ENCODE measurements at regions not wholly inside any gene's neighbourhood (a gene's known extent, or its start where the extent isn't known, plus 50 kb on each side); places are given as distances from the start of the nearest gene placed in this dataset.

- no peaks in the 10 kb centered on the region for H3K36me3 ChIP-seq
- TF ChIP-seq, protein P1, sequence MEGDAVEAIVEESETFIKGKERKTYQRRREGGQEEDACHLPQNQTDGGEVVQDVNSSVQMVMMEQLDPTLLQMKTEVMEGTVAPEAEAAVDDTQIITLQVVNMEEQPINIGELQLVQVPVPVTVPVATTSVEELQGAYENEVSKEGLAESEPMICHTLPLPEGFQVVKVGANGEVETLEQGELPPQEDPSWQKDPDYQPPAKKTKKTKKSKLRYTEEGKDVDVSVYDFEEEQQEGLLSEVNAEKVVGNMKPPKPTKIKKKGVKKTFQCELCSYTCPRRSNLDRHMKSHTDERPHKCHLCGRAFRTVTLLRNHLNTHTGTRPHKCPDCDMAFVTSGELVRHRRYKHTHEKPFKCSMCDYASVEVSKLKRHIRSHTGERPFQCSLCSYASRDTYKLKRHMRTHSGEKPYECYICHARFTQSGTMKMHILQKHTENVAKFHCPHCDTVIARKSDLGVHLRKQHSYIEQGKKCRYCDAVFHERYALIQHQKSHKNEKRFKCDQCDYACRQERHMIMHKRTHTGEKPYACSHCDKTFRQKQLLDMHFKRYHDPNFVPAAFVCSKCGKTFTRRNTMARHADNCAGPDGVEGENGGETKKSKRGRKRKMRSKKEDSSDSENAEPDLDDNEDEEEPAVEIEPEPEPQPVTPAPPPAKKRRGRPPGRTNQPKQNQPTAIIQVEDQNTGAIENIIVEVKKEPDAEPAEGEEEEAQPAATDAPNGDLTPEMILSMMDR (IDR thresholded peaks at IDR 0.05) = no peak
- H3K27ac ChIP-seq = no peak overlapping the region
- intact Hi-C loops (cut with DNase I) = no loop called here
- H3K4me3 ChIP-seq = no peak overlapping the region
- no peaks in the 10 kb centered on the region for H3K27me3 ChIP-seq
- no peaks in the 10 kb centered on the region for H3K4me1 ChIP-seq
- no peaks in the 10 kb centered on the region for H3K9me3 ChIP-seq
- no peak for DNase-seq (ENCODE audit: low spot score in 2 of 2)
These were observed 324.9 kb upstream of the POT1 start for GRCh38 chr7:125254566-125254965.

DNA sequence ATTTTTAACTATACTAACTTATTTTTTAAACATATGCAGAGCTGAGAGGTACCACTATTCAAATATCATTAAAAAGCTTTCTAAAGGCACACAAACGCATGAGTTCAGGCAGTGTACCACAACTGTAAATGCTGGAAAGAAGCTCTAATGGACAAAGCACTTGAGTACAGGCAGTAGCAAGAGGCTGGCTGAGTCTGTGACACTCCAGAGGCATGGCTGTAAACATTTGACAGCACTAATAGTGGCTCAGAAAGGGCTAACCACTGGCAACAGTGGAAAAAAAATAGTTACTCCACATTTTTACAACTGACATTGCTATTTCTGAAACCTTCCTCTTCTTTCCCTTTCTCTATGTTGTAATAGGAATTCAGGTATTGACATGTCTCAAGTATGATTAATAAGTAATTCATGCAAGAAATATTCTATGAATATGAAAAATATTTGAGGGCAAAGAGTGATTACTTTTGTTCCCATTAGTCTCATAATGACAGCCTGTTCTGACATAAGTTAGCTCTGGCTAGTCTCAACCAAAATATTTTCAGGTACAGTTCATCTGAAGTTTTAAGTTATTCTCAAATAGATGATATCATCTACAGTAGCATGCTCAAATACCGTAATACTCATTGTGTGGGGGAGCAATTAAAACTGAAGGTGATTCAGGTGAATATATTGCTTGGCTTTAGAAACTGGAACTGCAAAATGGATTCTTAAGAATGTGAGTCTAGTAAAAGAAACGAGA, 324.0 kb upstream of the POT1 start:
- no peaks in the 10 kb centered on the region for H3K36me3 ChIP-seq
- no peaks in the 10 kb centered on the region for H3K27me3 ChIP-seq
- no peak overlapping the region for H3K4me3 ChIP-seq
- H3K9me3 ChIP-seq = no peaks in the 10 kb centered on the region
- TF ChIP-seq, protein P1 (IDR thresholded peaks at IDR 0.05) = no peak
- H3K27ac ChIP-seq = no peak overlapping the region
- no peak for DNase-seq (ENCODE audit: low spot score in 2 of 2)
- intact Hi-C loops (cut with DNase I) = no loop called here
- no peaks in the 10 kb centered on the region for H3K4me1 ChIP-seq

GRCh38 chr7:125247514-125248098, 318.0 kb upstream of the POT1 start:
- H3K9me3 ChIP-seq = no peaks in the 10 kb centered on the region
- no peaks in the 10 kb centered on the region for H3K27me3 ChIP-seq
- intact Hi-C loops (cut with DNase I) = no loop called here
- H3K4me1 ChIP-seq = no peaks in the 10 kb centered on the region
- no peaks in the 10 kb centered on the region for H3K36me3 ChIP-seq
- DNase-seq (ENCODE audit: low spot score in 2 of 2) = no peak
- H3K27ac ChIP-seq = no peak overlapping the region
- TF ChIP-seq, protein P1 (IDR thresholded peaks at IDR 0.05) = no peak
- no peak overlapping the region for H3K4me3 ChIP-seq

GRCh38 chr7:125246706-125247105, 317.1 kb upstream of the POT1 start:
- no peak overlapping the region for H3K4me3 ChIP-seq
- DNase-seq (ENCODE audit: low spot score in 2 of 2) = no peak
- no peaks in the 10 kb centered on the region for H3K27me3 ChIP-seq
- no peaks in the 10 kb centered on the region for H3K9me3 ChIP-seq
- H3K27ac ChIP-seq = no peak overlapping the region
- H3K36me3 ChIP-seq = no peaks in the 10 kb centered on the region
- TF ChIP-seq, protein P1 (IDR thresholded peaks at IDR 0.05) = no peak
- no peaks in the 10 kb centered on the region for H3K4me1 ChIP-seq
- intact Hi-C loops (cut with DNase I) = no loop called here

- intact Hi-C loops (cut with DNase I) = no loop called here
- no peaks in the 10 kb centered on the region for H3K36me3 ChIP-seq
- DNase-seq (ENCODE audit: low spot score in 2 of 2) = no peak
- no peak overlapping the region for H3K4me3 ChIP-seq
- TF ChIP-seq, protein P1 (IDR thresholded peaks at IDR 0.05) = no peak
- H3K4me1 ChIP-seq = no peaks in the 10 kb centered on the region
- no peaks in the 10 kb centered on the region for H3K27me3 ChIP-seq
- H3K27ac ChIP-seq = no peak overlapping the region
- H3K9me3 ChIP-seq = no peaks in the 10 kb centered on the region
These were observed 311.9 kb upstream of the POT1 start for GRCh38 chr7:125241548-125241947.
